ENCODE measurements at regions not wholly inside any gene's neighbourhood (a gene's known extent, or its start where the extent isn't known, plus 50 kb on each side); places are given as distances from the start of the nearest gene placed in this dataset.

DNA sequence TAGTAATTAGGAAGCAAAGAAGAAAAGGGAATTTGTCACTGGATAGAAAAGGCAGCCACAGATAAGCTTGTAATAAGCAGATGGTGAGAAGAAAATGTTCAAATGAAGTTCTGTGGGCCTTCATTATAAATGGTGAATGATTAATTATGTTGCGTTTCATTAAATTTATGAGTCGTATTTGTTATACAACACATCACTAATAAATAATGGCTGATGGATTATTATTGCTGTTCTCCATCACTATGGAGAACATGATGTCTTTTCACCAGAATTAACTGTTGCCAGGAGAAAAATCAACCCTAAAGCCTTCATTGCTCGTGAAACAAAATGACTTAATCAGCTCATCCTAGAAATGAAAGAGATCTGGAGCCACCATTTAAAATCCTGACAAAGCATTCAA, 158.5 kb downstream of the BTBD3 start:
- TF ChIP-seq, protein P1, sequence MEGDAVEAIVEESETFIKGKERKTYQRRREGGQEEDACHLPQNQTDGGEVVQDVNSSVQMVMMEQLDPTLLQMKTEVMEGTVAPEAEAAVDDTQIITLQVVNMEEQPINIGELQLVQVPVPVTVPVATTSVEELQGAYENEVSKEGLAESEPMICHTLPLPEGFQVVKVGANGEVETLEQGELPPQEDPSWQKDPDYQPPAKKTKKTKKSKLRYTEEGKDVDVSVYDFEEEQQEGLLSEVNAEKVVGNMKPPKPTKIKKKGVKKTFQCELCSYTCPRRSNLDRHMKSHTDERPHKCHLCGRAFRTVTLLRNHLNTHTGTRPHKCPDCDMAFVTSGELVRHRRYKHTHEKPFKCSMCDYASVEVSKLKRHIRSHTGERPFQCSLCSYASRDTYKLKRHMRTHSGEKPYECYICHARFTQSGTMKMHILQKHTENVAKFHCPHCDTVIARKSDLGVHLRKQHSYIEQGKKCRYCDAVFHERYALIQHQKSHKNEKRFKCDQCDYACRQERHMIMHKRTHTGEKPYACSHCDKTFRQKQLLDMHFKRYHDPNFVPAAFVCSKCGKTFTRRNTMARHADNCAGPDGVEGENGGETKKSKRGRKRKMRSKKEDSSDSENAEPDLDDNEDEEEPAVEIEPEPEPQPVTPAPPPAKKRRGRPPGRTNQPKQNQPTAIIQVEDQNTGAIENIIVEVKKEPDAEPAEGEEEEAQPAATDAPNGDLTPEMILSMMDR (IDR thresholded peaks at IDR 0.05; ENCODE audit: borderline replicate concordance, extremely low read depth, low read length, poor library complexity, severe bottlenecking): no peak
- no peak for TF ChIP-seq EZH2 (IDR thresholded peaks at IDR 0.05; ENCODE audit: borderline replicate concordance, low read depth, low read length, severe bottlenecking)
